ENCODE measurements at regions not wholly inside any gene's neighbourhood (a gene's known extent, or its start where the extent isn't known, plus 50 kb on each side); places are given as distances from the start of the nearest gene placed in this dataset.

DNA sequence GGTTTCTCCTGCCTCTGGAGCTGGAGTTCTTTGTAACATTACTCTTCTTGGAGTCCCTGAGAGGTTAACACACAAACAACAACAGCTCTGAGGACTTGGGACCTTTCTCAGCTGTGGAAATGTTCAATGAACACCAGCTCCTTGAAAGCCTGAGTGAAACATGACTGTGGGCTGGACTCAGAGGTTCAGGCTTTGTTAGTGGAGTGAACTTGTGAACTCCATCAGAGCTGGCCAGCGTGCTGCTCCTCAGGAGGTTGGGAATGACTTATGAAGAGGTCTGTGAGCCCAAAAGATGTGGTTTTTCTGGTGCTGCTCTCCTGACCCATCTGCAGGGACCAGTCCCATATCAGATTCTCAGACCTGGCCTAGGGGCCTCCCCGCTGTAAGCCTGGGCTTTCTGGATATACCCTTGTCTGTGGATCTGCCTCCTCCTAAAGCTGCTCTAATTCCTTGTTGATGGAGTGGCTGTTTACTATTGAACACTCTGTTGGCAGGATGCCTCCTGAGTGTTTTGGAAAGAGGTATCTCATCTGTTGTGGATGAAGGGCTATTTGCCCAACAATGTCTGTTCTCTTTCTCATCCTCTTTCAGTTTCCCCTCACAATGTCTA lies 170.0 kb upstream of the GDNF start:
- H3K36me3 ChIP-seq (ENCODE audit: control insufficient read depth, insufficient read depth, low read length): no peaks in the 10 kb centered on the region
- H3K9me3 ChIP-seq (ENCODE audit: control insufficient read depth, low read depth, low read length): no peaks in the 10 kb centered on the region
- WGBS (ENCODE audit: insufficient coverage, low lambda C conversion rate): no CpG with 5 or more reads among the region's 2 CpGs
- no peaks in the 10 kb centered on the region for H3K27me3 ChIP-seq (ENCODE audit: control insufficient read depth, insufficient read depth, low read length)
- DNase-seq: peak in 1 of 2 donors; percentile 21
- H3K27ac ChIP-seq (ENCODE audit: low read length): no peak overlapping the region
- no peaks in the 10 kb centered on the region for H3K4me1 ChIP-seq (ENCODE audit: control insufficient read depth, insufficient read depth, low read length)
- no peak overlapping the region for H3K4me3 ChIP-seq (ENCODE audit: low read length)

DNA sequence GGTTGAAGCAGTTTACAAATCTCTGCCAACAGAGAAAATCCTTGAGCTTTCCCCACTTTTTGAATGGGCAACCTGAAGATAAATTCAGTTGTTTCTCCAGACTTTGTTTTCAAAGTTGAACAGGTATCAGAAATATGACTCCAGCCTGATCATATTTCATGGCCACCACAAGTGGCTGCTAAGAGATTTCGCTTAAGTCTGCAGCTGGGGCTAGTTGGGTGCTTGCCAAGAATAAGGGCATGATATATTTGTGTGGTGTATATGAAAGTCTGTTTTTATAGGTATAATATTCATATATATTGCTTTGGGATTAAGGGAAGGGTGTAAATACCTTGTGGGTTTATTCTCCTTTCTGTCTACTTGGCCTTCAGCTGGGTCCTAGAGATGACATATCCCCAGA lies 168.4 kb upstream of the GDNF start:
- no peaks in the 10 kb centered on the region for H3K9me3 ChIP-seq (ENCODE audit: control insufficient read depth, low read depth, low read length)
- H3K4me3 ChIP-seq (ENCODE audit: low read length): no peak overlapping the region
- WGBS (ENCODE audit: insufficient coverage, low lambda C conversion rate): no CpG with 5 or more reads among the region's 1 CpG
- H3K27ac ChIP-seq (ENCODE audit: low read length): no peak overlapping the region
- H3K27me3 ChIP-seq (ENCODE audit: control insufficient read depth, insufficient read depth, low read length): no peaks in the 10 kb centered on the region
- no peaks in the 10 kb centered on the region for H3K36me3 ChIP-seq (ENCODE audit: control insufficient read depth, insufficient read depth, low read length)
- DNase-seq: no peak
- no peaks in the 10 kb centered on the region for H3K4me1 ChIP-seq (ENCODE audit: control insufficient read depth, insufficient read depth, low read length)

DNA sequence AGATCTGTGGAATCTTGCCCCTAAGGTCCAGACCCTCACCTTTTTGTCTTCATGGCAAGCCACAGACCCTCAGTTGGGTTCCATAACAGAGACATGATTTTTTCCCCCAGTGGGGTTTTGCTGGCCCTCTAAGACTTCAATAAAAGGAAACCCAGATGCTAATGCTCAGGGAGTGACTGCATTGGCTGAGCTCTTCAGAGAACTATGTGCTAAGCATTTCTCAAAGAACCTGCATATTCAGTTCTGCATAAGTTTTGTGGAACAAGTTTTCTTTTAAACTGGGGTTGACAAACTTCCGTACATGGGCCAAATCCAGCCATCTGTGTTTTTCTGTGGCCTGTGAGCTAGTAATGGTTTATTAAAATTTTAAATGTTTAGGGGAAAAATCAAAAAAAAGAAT lies 159.8 kb upstream of the GDNF start:
- Histone ChIP-seq H3K27ac (ENCODE audit: low read length) (no peak overlapping the region), H3K9me3 (ENCODE audit: control insufficient read depth, low read depth, low read length) (no peaks in the 10 kb centered on the region), H3K27me3 (ENCODE audit: control insufficient read depth, insufficient read depth, low read length) (peaks cover 3% of the 10 kb centered on the region), H3K4me1 (ENCODE audit: control insufficient read depth, insufficient read depth, low read length) (no peaks in the 10 kb centered on the region), H3K36me3 (ENCODE audit: control insufficient read depth, insufficient read depth, low read length) (no peaks in the 10 kb centered on the region), H3K4me3 (ENCODE audit: low read length) (no peak overlapping the region)
- DNase-seq: no peak
- WGBS (ENCODE audit: insufficient coverage, low lambda C conversion rate): no CpG with 5 or more reads among the region's 1 CpG

DNA sequence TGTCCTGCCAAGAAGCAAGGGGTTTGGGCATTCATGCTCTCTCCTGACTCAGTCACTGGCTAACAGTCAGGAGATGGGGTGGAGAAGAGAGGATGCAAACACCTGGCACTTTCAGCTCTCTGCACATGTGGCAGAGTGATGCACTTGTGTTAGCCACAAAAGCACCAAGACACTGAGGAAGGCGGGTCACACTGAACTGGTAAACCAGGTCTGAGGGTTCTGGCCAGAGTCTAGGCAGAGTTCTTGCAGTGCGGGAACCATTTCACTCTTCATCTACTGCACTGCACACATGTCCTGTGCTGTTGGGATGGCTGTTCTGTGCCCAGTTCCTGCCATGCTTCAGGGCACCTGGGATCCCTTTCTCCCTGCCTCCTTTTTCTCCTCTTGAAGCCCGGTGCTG lies 157.1 kb upstream of the GDNF start:
- peaks cover 3% of the 10 kb centered on the region for H3K27me3 ChIP-seq (ENCODE audit: control insufficient read depth, insufficient read depth, low read length)
- no peak for DNase-seq
- no peaks in the 10 kb centered on the region for H3K9me3 ChIP-seq (ENCODE audit: control insufficient read depth, low read depth, low read length)
- H3K36me3 ChIP-seq (ENCODE audit: control insufficient read depth, insufficient read depth, low read length): no peaks in the 10 kb centered on the region
- WGBS (ENCODE audit: insufficient coverage, low lambda C conversion rate): no CpG with 5 or more reads among the region's 3 CpGs
- H3K4me3 ChIP-seq (ENCODE audit: low read length): no peak overlapping the region
- H3K27ac ChIP-seq (ENCODE audit: low read length): no peak overlapping the region
- no peaks in the 10 kb centered on the region for H3K4me1 ChIP-seq (ENCODE audit: control insufficient read depth, insufficient read depth, low read length)

DNA sequence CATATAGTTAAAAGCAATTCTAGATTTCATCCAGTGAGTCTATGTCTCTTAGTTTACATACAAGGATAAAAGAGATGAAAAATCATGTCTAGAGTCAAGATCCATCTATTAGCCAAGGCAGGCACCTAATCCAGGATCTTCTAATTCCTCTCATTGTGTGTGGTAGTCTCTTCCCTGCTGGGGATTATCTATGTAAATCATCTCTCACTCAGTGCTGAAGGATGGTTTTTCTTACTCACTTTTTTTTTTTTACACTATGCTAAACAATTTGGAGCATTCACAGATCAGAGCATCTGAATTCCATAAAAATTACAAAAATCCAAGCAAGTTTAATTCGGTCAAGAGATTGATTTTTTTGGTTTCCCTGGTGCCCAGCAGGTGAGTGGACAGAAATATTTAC lies 154.9 kb upstream of the GDNF start:
- no peak for DNase-seq
- WGBS (ENCODE audit: insufficient coverage, low lambda C conversion rate): no CpG with 5 or more reads among the region's 1 CpG
- no peaks in the 10 kb centered on the region for H3K9me3 ChIP-seq (ENCODE audit: control insufficient read depth, low read depth, low read length)
- peaks cover 3% of the 10 kb centered on the region for H3K27me3 ChIP-seq (ENCODE audit: control insufficient read depth, insufficient read depth, low read length)
- H3K4me3 ChIP-seq (ENCODE audit: low read length): no peak overlapping the region
- H3K27ac ChIP-seq (ENCODE audit: low read length): no peak overlapping the region
- H3K36me3 ChIP-seq (ENCODE audit: control insufficient read depth, insufficient read depth, low read length): no peaks in the 10 kb centered on the region
- no peaks in the 10 kb centered on the region for H3K4me1 ChIP-seq (ENCODE audit: control insufficient read depth, insufficient read depth, low read length)

DNA sequence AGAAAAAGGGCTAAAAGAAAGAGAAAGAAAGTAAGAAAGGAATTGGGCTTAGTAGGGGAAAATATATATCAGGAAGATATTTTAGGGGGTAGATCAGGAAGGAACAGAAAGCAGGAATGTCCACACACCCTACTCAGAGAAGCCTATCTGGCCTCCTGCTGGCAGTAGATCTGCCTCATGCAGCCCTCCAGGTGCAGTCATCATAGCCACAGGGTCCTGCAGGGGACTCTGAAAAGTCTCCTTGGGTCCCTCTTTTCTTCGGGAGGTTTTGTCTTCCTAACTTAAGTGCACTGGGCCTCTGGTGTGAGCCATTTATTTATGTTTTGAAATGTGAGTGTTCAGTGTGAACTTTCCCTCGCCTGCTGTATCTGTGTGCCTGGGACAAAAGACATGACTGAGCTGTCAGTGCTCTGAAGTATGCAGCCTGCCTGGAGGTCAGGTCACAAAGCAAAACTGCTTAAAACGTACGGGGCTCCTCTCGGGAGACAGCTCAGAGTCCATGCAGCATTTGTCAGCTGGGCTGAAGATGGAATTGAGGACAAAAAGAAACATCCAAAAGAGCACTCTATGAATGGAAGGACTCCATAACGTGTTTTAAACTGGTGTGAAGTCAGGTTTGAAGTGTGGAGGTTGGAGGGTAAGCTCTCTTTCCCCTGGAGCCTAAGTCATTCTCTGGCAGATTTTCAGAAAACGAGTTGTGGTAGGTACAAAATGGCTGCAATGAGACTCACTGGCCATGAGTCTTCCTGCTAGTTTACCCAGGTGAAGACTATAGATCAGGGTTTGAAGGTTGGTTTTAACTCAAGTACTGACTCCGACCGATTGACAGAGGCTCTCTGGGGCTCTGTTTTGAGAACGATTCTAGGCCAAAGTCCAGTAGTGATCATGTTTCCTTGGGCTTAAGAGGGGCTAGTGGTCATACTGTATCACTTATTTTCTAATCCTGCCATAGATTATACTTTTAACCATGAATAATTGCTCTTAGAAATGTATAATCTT lies 151.8 kb upstream of the GDNF start:
- WGBS (ENCODE audit: insufficient coverage, low lambda C conversion rate): no CpG with 5 or more reads among the region's 10 CpGs
- Histone ChIP-seq H3K4me3 (ENCODE audit: low read length) (no peak overlapping the region), H3K27ac (ENCODE audit: low read length) (no peak overlapping the region), H3K27me3 (ENCODE audit: control insufficient read depth, insufficient read depth, low read length) (peaks cover 3% of the 10 kb centered on the region), H3K36me3 (ENCODE audit: control insufficient read depth, insufficient read depth, low read length) (no peaks in the 10 kb centered on the region), H3K4me1 (ENCODE audit: control insufficient read depth, insufficient read depth, low read length) (no peaks in the 10 kb centered on the region), H3K9me3 (ENCODE audit: control insufficient read depth, low read depth, low read length) (no peaks in the 10 kb centered on the region)
- no peak for DNase-seq

DNA sequence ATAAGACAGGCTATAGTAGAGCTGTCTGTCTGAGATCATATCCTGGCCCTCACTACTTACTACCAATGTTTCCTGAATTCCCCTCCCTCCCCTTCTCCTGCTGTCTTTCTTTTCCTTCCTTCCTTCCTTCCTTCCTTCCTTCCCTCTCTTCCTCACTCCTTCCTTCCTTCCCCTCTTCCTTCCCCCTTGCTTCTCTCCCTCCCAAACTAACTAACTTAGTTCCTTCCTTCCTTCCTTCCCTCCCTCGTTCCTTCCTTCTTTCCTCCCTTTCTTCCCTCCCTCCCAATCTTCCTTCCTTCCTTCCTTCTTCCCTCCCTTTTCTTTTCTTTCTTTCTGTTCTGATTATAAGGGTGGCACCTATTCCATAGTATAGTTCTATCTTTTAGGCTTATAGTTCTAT lies 150.0 kb upstream of the GDNF start:
- no peaks in the 10 kb centered on the region for H3K36me3 ChIP-seq (ENCODE audit: control insufficient read depth, insufficient read depth, low read length)
- no peaks in the 10 kb centered on the region for H3K4me1 ChIP-seq (ENCODE audit: control insufficient read depth, insufficient read depth, low read length)
- 73% methylated on average over 1 of the region's 1 CpG for WGBS (ENCODE audit: insufficient coverage, low lambda C conversion rate)
- no peak overlapping the region for H3K4me3 ChIP-seq (ENCODE audit: low read length)
- no peaks in the 10 kb centered on the region for H3K27me3 ChIP-seq (ENCODE audit: control insufficient read depth, insufficient read depth, low read length)
- no peaks in the 10 kb centered on the region for H3K9me3 ChIP-seq (ENCODE audit: control insufficient read depth, low read depth, low read length)
- DNase-seq: no peak
- H3K27ac ChIP-seq (ENCODE audit: low read length): no peak overlapping the region

DNA sequence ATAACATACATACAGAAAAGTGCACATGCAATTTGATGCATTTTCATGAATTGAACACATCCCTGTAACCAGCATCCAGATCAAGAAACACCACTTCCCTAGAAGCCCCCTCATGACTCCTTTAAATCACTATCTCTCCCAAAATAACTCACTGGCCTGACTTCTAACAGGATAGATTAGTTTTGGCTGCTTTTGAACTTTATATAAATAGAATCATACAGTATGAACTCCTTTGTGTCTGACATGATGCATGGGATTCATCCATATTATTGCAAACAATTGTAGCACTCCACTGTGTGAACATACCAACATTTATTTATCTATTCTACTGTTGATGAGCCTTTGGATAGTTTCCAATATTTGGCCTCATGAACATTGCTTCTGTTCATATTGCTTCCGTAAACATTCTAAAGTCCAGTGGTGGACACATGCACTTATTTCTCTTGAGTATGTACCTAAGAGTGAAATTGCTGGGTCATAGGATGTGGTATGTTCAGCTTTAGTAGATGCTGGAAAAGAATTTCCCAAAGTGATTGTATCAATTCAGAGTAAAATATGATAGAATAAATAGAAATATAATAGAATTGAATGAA lies 148.7 kb upstream of the GDNF start:
- Histone ChIP-seq H3K9me3 (ENCODE audit: control insufficient read depth, low read depth, low read length) (no peaks in the 10 kb centered on the region), H3K36me3 (ENCODE audit: control insufficient read depth, insufficient read depth, low read length) (no peaks in the 10 kb centered on the region), H3K27me3 (ENCODE audit: control insufficient read depth, insufficient read depth, low read length) (no peaks in the 10 kb centered on the region), H3K27ac (ENCODE audit: low read length) (no peak overlapping the region), H3K4me1 (ENCODE audit: control insufficient read depth, insufficient read depth, low read length) (no peaks in the 10 kb centered on the region), H3K4me3 (ENCODE audit: low read length) (no peak overlapping the region)
- DNase-seq: no peak
- no CpG with 5 or more reads among the region's 1 CpG for WGBS (ENCODE audit: insufficient coverage, low lambda C conversion rate)

DNA sequence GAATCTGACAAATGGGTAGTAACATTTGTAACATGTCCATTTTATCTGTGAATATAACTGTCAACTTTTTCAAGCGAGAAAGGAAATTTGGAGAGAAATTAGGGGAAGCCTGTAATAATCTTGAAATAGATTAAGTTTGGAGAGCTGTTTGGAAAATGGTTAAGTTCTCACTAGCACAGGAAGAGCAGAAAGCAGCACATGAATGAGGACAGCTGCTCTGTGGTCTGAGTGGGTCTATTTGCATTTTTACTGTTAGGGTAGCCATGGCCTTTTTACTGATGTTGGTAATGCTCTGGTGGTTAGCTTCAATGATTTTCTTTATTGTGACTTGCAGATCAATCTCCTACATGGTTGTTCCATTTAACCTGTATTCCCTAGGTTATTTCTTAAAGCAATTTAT lies 144.5 kb upstream of the GDNF start:
- Histone ChIP-seq H3K4me3 (ENCODE audit: low read length) (no peak overlapping the region), H3K4me1 (ENCODE audit: control insufficient read depth, insufficient read depth, low read length) (no peaks in the 10 kb centered on the region), H3K9me3 (ENCODE audit: control insufficient read depth, low read depth, low read length) (no peaks in the 10 kb centered on the region), H3K27me3 (ENCODE audit: control insufficient read depth, insufficient read depth, low read length) (no peaks in the 10 kb centered on the region), H3K36me3 (ENCODE audit: control insufficient read depth, insufficient read depth, low read length) (no peaks in the 10 kb centered on the region), H3K27ac (ENCODE audit: low read length) (no peak overlapping the region)
- WGBS (ENCODE audit: insufficient coverage, low lambda C conversion rate): no CpG with 5 or more reads among the region's 1 CpG
- no peak for DNase-seq

DNA sequence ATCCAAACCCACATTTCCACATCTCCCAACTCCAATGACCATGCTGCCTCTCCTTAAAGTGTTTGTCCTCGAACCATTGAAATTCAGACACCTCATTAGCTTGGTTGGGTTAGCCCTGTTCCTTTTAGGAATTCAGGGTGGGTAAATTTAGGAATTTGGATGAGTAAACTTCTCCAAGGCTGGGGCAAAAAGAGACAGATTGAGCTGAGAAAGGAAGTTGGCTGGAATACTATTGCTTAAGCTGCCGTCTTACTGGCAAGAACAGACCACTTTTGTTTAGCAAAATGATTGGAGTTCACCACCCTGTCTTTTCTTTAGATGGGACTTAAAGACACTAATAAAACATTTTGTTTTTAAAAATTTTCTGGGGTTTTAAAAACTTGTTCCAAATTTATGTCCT lies 143.6 kb upstream of the GDNF start:
- H3K27me3 ChIP-seq (ENCODE audit: control insufficient read depth, insufficient read depth, low read length): no peaks in the 10 kb centered on the region
- H3K9me3 ChIP-seq (ENCODE audit: control insufficient read depth, low read depth, low read length): no peaks in the 10 kb centered on the region
- H3K36me3 ChIP-seq (ENCODE audit: control insufficient read depth, insufficient read depth, low read length): no peaks in the 10 kb centered on the region
- no peaks in the 10 kb centered on the region for H3K4me1 ChIP-seq (ENCODE audit: control insufficient read depth, insufficient read depth, low read length)
- WGBS (ENCODE audit: insufficient coverage, low lambda C conversion rate): no CpG with 5 or more reads among the region's 2 CpGs
- H3K27ac ChIP-seq (ENCODE audit: low read length): no peak overlapping the region
- no peak overlapping the region for H3K4me3 ChIP-seq (ENCODE audit: low read length)
- DNase-seq: no peak
